WTC11 (cell line): ENCODE measurements at regions not wholly inside any gene's neighbourhood (a gene's known extent, or its start where the extent isn't known, plus 50 kb on each side); places are given as distances from the start of the nearest gene placed in this dataset.

Source experiments
- ATAC-seq: fragments of 200-7000 bp; cut with Tn5 transposase; 2 replicates; pipeline ENCODE4 v1.10.0; 2021; ENCODE audit warnings: mild to moderate bottlenecking, moderate library complexity
- CTCF ChIA-PET: fragments of 300-600 bp; sonication (Branson Sonifier 250); formaldehyde crosslinking; loops from one replicate; lab custom pipeline; 2021; ENCODE audit warnings: antibody characterized with exemption; lab: Charles Lee
- POLR2A ChIA-PET: fragments of 350-600 bp; sonication (Branson Sonifier 250); formaldehyde crosslinking; loops from one replicate; lab custom pipeline; 2021; ENCODE audit warnings: antibody characterized with exemption; lab: Charles Lee
- DNase-seq: peaks from one replicate; pipeline ENCODE4 v3.0.0; 2021; ENCODE audit warnings: low spot score
- H3K27ac Mint-ChIP-seq: 2 replicates; pipeline ENCODE4 v1.8.0; 2021; ENCODE audit warnings: mixed read lengths
- H3K27me3 Mint-ChIP-seq: 2 replicates; pipeline ENCODE4 v1.8.0; 2021; ENCODE audit warnings: low read depth, mild to moderate bottlenecking, moderate library complexity, mixed read lengths
- H3K36me3 Mint-ChIP-seq: 2 replicates; pipeline ENCODE4 v1.8.0; 2021; ENCODE audit warnings: mixed read lengths
- H3K4me1 Mint-ChIP-seq: 2 replicates; pipeline ENCODE4 v1.8.0; 2022; ENCODE audit warnings: mixed read lengths
- H3K4me3 Mint-ChIP-seq: 2 replicates; pipeline ENCODE4 v1.8.0; 2021; ENCODE audit warnings: mild to moderate bottlenecking, moderate library complexity, mixed read lengths
- H3K9me3 Mint-ChIP-seq: 2 replicates; pipeline ENCODE4 v1.8.0; 2021; ENCODE audit warnings: mixed read lengths
- CREB1 ChIP-seq: sonication (generic); formaldehyde crosslinking; IDR thresholded peaks from 2 replicates; pipeline ENCODE4 v1.8.0; 2023; ENCODE audit warnings: mild to moderate bottlenecking, missing genetic modification reagents
- E2F4 ChIP-seq: sonication (generic); formaldehyde crosslinking; IDR thresholded peaks from 2 replicates; pipeline ENCODE4 v1.8.1; 2022; ENCODE audit warnings: low read depth, mild to moderate bottlenecking, moderate library complexity, missing genetic modification reagents, borderline replicate concordance
- GTF2I ChIP-seq: fragments of 250-450 bp; sonication (Bioruptor Pico); conservative IDR thresholded peaks from 2 replicates; pipeline ENCODE4 v1.4.0; 2021; ENCODE audit warnings: mild to moderate bottlenecking
- IRF2 ChIP-seq: sonication (generic); formaldehyde crosslinking; IDR thresholded peaks from 2 replicates; pipeline ENCODE4 v1.8.0; 2022; ENCODE audit warnings: low read depth, missing genetic modification reagents, borderline replicate concordance
- MLX ChIP-seq: sonication (generic); formaldehyde crosslinking; IDR thresholded peaks from 2 replicates; pipeline ENCODE4 v1.8.1; 2023; ENCODE audit warnings: mild to moderate bottlenecking, missing genetic modification reagents, moderate library complexity
- NFATC4 ChIP-seq: fragments of 250-450 bp; sonication (Bioruptor Pico); IDR thresholded peaks from 2 replicates; pipeline ENCODE4 v1.9.0; 2021; ENCODE audit warnings: mild to moderate bottlenecking
- NR3C1 ChIP-seq: sonication (generic); formaldehyde crosslinking; conservative IDR thresholded peaks from 2 replicates; pipeline ENCODE4 v1.8.1; 2023; ENCODE audit warnings: low read depth, mild to moderate bottlenecking, missing genetic modification reagents
- STAT6 ChIP-seq: sonication (generic); formaldehyde crosslinking; conservative IDR thresholded peaks from 2 replicates; pipeline ENCODE4 v1.8.1; 2023; ENCODE audit warnings: mild to moderate bottlenecking, low read depth, missing genetic modification reagents, moderate library complexity
- TEAD1 ChIP-seq: sonication (generic); formaldehyde crosslinking; IDR thresholded peaks from 2 replicates; pipeline ENCODE4 v1.8.0; 2022; ENCODE audit warnings: mild to moderate bottlenecking, missing genetic modification reagents
- USF1 ChIP-seq: sonication (generic); formaldehyde crosslinking; IDR thresholded peaks from 2 replicates; pipeline ENCODE4 v1.8.0; 2022; ENCODE audit warnings: mild to moderate bottlenecking, missing genetic modification reagents
- ZNF263 ChIP-seq: sonication (generic); formaldehyde crosslinking; IDR thresholded peaks from 2 replicates; pipeline ENCODE4 v1.8.1; 2022; ENCODE audit warnings: low read depth, mild to moderate bottlenecking, moderate library complexity, missing genetic modification reagents
- ZNF396 ChIP-seq: fragments of 250-450 bp; sonication (Bioruptor Pico); IDR thresholded peaks from 2 replicates; pipeline ENCODE4 v1.8.0; 2021; ENCODE audit warnings: mild to moderate bottlenecking, moderate library complexity, borderline replicate concordance
- ZNF423 ChIP-seq: fragments of 250-450 bp; sonication (Bioruptor Pico); IDR thresholded peaks from 2 replicates; pipeline ENCODE4 v2.1.2; 2022; ENCODE audit warnings: mild to moderate bottlenecking, moderate library complexity
- ZNF512 ChIP-seq: sonication (generic); formaldehyde crosslinking; IDR thresholded peaks from 2 replicates; pipeline ENCODE4 v1.8.1; 2022; ENCODE audit warnings: missing genetic modification reagents, borderline replicate concordance
- ZNF532 ChIP-seq: fragments of 250-450 bp; sonication (Bioruptor Pico); IDR thresholded peaks from 2 replicates; pipeline ENCODE4 v1.9.0; 2021; ENCODE audit warnings: mild to moderate bottlenecking, borderline replicate concordance

GRCh38 chr19:30310602-30311263 is 61.5 kb upstream of the ZNF536 start (continued):
- no peak for TF ChIP-seq NFATC4 (CRISPR knock-in tag)
- TF ChIP-seq E2F4 (CRISPR knock-in tag) = no peak
- TF ChIP-seq MLX = no peak
- no peak for TF ChIP-seq GTF2I (CRISPR knock-in tag)
- TF ChIP-seq CREB1 (CRISPR knock-in tag) = no peak
- no peak for TF ChIP-seq ZNF512 (CRISPR knock-in tag)
- no peak for TF ChIP-seq NR3C1
- no peak for TF ChIP-seq ZNF263
- TF ChIP-seq TEAD1 (CRISPR knock-in tag) = no peak
- no peak for TF ChIP-seq STAT6 (CRISPR knock-in tag)

GRCh38 chr19:30311911-30312310 is 60.3 kb upstream of the ZNF536 start:
- ATAC-seq = no peak

GRCh38 chr19:30312582-30313352 is 59.4 kb upstream of the ZNF536 start:
- Mint-ChIP-seq H3K36me3 (no peaks in the 10 kb centered on the region), H3K27me3 (0 out of 2 replicates have a peak, but pooled peaks cover 3% of the 10 kb centered on the region), H3K9me3 (peaks cover 24% of the 10 kb centered on the region)
- ATAC-seq (peak; percentile 72), DNase-seq (no peak)
- no peak for TF ChIP-seq NFATC4 (CRISPR knock-in tag)
- no peak for TF ChIP-seq ZNF532 (CRISPR knock-in tag)
- no peak for TF ChIP-seq IRF2 (CRISPR knock-in tag)
- no peak for TF ChIP-seq USF1
- TF ChIP-seq, all 79 proteins: peak for 0
- ChIA-PET CTCF (no interaction called here), POLR2A (no interaction called here)
- Mint-ChIP-seq H3K4me3 (no peak overlapping the region), H3K27ac (no peak overlapping the region), H3K4me1 (peaks cover 3% of the 10 kb centered on the region; the same call in 1 of the 2 replicates)

More at GRCh38 chr19:30311911-30312310, 60.3 kb upstream of the ZNF536 start:
- Mint-ChIP-seq H3K4me1 (peaks cover 3% of the 10 kb centered on the region; the same call in 1 of the 2 replicates), H3K27me3 (0 out of 2 replicates have a peak, but pooled peaks cover 3% of the 10 kb centered on the region), H3K27ac (no peak overlapping the region), H3K9me3 (peaks cover 24% of the 10 kb centered on the region), H3K36me3 (no peaks in the 10 kb centered on the region), H3K4me3 (no peak overlapping the region)
- DNase-seq = no peak
- ChIA-PET CTCF (no interaction called here), POLR2A (no interaction called here)
- TF ChIP-seq ZNF396 (CRISPR knock-in tag) = no peak
- TF ChIP-seq ZNF423 (CRISPR knock-in tag) = no peak
